ENCODE measurements at regions not wholly inside any gene's neighbourhood (a gene's known extent, or its start where the extent isn't known, plus 50 kb on each side); places are given as distances from the start of the nearest gene placed in this dataset.

GRCh38 chr3:168884353-168884903 lies 779.1 kb downstream of the MECOM start:
- H3K4me3 ChIP-seq: no peak overlapping the region

GRCh38 chr3:168883145-168883544 lies 780.4 kb downstream of the MECOM start:
- DNase-seq (ENCODE audit: low spot score): no peak
- Histone ChIP-seq H3K27me3 (no peaks in the 10 kb centered on the region), H3K9me3 (ENCODE audit: low read depth) (no peaks in the 10 kb centered on the region), H3K9me2 (replicated peaks; ENCODE audit: insufficient read depth) (no peaks in the 10 kb centered on the region), H3K27ac (no peak overlapping the region), H3K36me3 (replicated peaks; ENCODE audit: insufficient read depth, low read depth) (no peaks in the 10 kb centered on the region), H3K79me2 (no peaks in the 10 kb centered on the region), H4K20me1 (ENCODE audit: insufficient read depth, poor library complexity, severe bottlenecking) (no peaks in the 10 kb centered on the region), H3K4me3 (no peak overlapping the region), H3K4me1 (ENCODE audit: insufficient read depth) (peaks cover 5% of the 10 kb centered on the region), H2AFZ (no peak overlapping the region), H3K4me2 (no peak overlapping the region)
- TF ChIP-seq CTCF (IDR thresholded peaks at IDR 0.05; ENCODE audit: poor library complexity): no peak
- no peak for TF ChIP-seq EZH2 (IDR thresholded peaks at IDR 0.05; ENCODE audit: borderline replicate concordance)
- no peak for TF ChIP-seq EZH2phosphoT487 (IDR thresholded peaks at IDR 0.05; ENCODE audit: low read depth, severe bottlenecking, unreplicated experiment)
- 27% methylated on average over 1 of the region's 1 CpG for WGBS (ENCODE audit: low lambda C conversion rate, missing lambda C conversion rate)

More at GRCh38 chr3:168884353-168884903, 779.1 kb downstream of the MECOM start:
- TF ChIP-seq EZH2 (IDR thresholded peaks at IDR 0.05; ENCODE audit: borderline replicate concordance) (no peak), CTCF (IDR thresholded peaks at IDR 0.05; ENCODE audit: poor library complexity) (no peak), EZH2phosphoT487 (IDR thresholded peaks at IDR 0.05; ENCODE audit: low read depth, severe bottlenecking, unreplicated experiment) (no peak)
- no peaks in the 10 kb centered on the region for H4K20me1 ChIP-seq (ENCODE audit: insufficient read depth, poor library complexity, severe bottlenecking)
- H2AFZ ChIP-seq: no peak overlapping the region
- no peaks in the 10 kb centered on the region for H3K79me2 ChIP-seq
- no peaks in the 10 kb centered on the region for H3K36me3 ChIP-seq (replicated peaks; ENCODE audit: insufficient read depth, low read depth)
- 23% methylated on average over 1 of the region's 1 CpG for WGBS (ENCODE audit: low lambda C conversion rate, missing lambda C conversion rate)
- H3K27me3 ChIP-seq: no peaks in the 10 kb centered on the region
- no peaks in the 10 kb centered on the region for H3K9me3 ChIP-seq (ENCODE audit: low read depth)
- H3K27ac ChIP-seq: no peak overlapping the region
- H3K9me2 ChIP-seq (replicated peaks; ENCODE audit: insufficient read depth): no peaks in the 10 kb centered on the region
- H3K4me1 ChIP-seq (ENCODE audit: insufficient read depth): no peaks in the 10 kb centered on the region
- H3K4me2 ChIP-seq: no peak overlapping the region
- peak; percentile 63 for DNase-seq (ENCODE audit: low spot score)

- H3K9me2 ChIP-seq (replicated peaks; ENCODE audit: insufficient read depth): no peaks in the 10 kb centered on the region
- H3K27me3 ChIP-seq: no peaks in the 10 kb centered on the region
- DNase-seq (ENCODE audit: low spot score): no peak
- peaks cover 5% of the 10 kb centered on the region for H3K4me1 ChIP-seq (ENCODE audit: insufficient read depth)
- H2AFZ ChIP-seq: no peak overlapping the region
- no peak overlapping the region for H3K4me2 ChIP-seq
- WGBS (ENCODE audit: low lambda C conversion rate, missing lambda C conversion rate): 62% methylated on average over 3 of the region's 3 CpGs
- no peaks in the 10 kb centered on the region for H3K79me2 ChIP-seq
- no peak overlapping the region for H3K4me3 ChIP-seq
- no peaks in the 10 kb centered on the region for H3K36me3 ChIP-seq (replicated peaks; ENCODE audit: insufficient read depth, low read depth)
- TF ChIP-seq CTCF (IDR thresholded peaks at IDR 0.05; ENCODE audit: poor library complexity) (no peak), EZH2 (IDR thresholded peaks at IDR 0.05; ENCODE audit: borderline replicate concordance) (no peak), EZH2phosphoT487 (IDR thresholded peaks at IDR 0.05; ENCODE audit: low read depth, severe bottlenecking, unreplicated experiment) (no peak)
- H3K9me3 ChIP-seq (ENCODE audit: low read depth): no peaks in the 10 kb centered on the region
- no peak overlapping the region for H3K27ac ChIP-seq
- no peaks in the 10 kb centered on the region for H4K20me1 ChIP-seq (ENCODE audit: insufficient read depth, poor library complexity, severe bottlenecking)
Measured at GRCh38 chr3:168881804-168882203, 781.7 kb downstream of the MECOM start.
